ENCODE measurements at regions not wholly inside any gene's neighbourhood (a gene's known extent, or its start where the extent isn't known, plus 50 kb on each side); places are given as distances from the start of the nearest gene placed in this dataset.

GRCh38 chr5:74337984-74338310 is 302.6 kb downstream of the ENC1 start:
- ATAC-seq (peak; percentile 54), DNase-seq (no peak)
- intact Hi-C loops (cut with micrococcal nuclease), result no loop called here

GRCh38 chr5:74337254-74337983 is 303.1 kb downstream of the ENC1 start:
- ATAC-seq (no peak), DNase-seq (no peak)
- intact Hi-C loops (cut with micrococcal nuclease), result no loop called here

- DNase-seq, result no peak
These were observed 304.2 kb downstream of the ENC1 start for GRCh38 chr5:74336297-74336696.

GRCh38 chr5:74334762-74335384 is 305.7 kb downstream of the ENC1 start:
- ATAC-seq, result no peak
- no peak for DNase-seq
- intact Hi-C loops (cut with micrococcal nuclease), result no loop called here

More at GRCh38 chr5:74336297-74336696, 304.2 kb downstream of the ENC1 start:
- intact Hi-C loops (cut with micrococcal nuclease), result no loop called here
- ATAC-seq, result no peak

- no peak for DNase-seq
- no peak for ATAC-seq
- intact Hi-C loops (cut with micrococcal nuclease), result no loop called here
These were observed 306.3 kb downstream of the ENC1 start for GRCh38 chr5:74334062-74334761.

GRCh38 chr5:74333430-74333829 is 307.1 kb downstream of the ENC1 start:
- ATAC-seq (no peak), DNase-seq (no peak)

GRCh38 chr5:74332682-74333081 is 307.8 kb downstream of the ENC1 start:
- DNase-seq (no peak), ATAC-seq (no peak)
- intact Hi-C loops (cut with micrococcal nuclease), result no loop called here

More at GRCh38 chr5:74333430-74333829, 307.1 kb downstream of the ENC1 start:
- intact Hi-C loops (cut with micrococcal nuclease), result no loop called here

GRCh38 chr5:74332006-74332405 is 308.5 kb downstream of the ENC1 start:
- DNase-seq (no peak), ATAC-seq (no peak)
- intact Hi-C loops (cut with micrococcal nuclease), result no loop called here

- DNase-seq (no peak), ATAC-seq (no peak)
- intact Hi-C loops (cut with micrococcal nuclease), result no loop called here
These were observed 312.3 kb downstream of the ENC1 start for GRCh38 chr5:74328221-74328630.

- no peak for ATAC-seq
- no peak for DNase-seq
- intact Hi-C loops (cut with micrococcal nuclease), result no loop called here
These were observed 313.2 kb downstream of the ENC1 start for GRCh38 chr5:74327339-74327685.

- no peak for ATAC-seq
- intact Hi-C loops (cut with micrococcal nuclease), result no loop called here
These were observed 313.8 kb downstream of the ENC1 start for GRCh38 chr5:74326571-74327338.

GRCh38 chr5:74325866-74326265 is 314.7 kb downstream of the ENC1 start:
- no peak for DNase-seq
- ATAC-seq, result no peak
- intact Hi-C loops (cut with micrococcal nuclease), result no loop called here

More at GRCh38 chr5:74326571-74327338, 313.8 kb downstream of the ENC1 start:
- no peak for DNase-seq

- no peak for ATAC-seq
- intact Hi-C loops (cut with micrococcal nuclease), result no loop called here
- no peak for DNase-seq
These were observed 316.0 kb downstream of the ENC1 start for GRCh38 chr5:74324556-74324955.

GRCh38 chr5:74322944-74323343 is 317.6 kb downstream of the ENC1 start:
- intact Hi-C loops (cut with micrococcal nuclease), result no loop called here
- DNase-seq (no peak), ATAC-seq (no peak)

- ATAC-seq, result no peak
- no peak for DNase-seq
- intact Hi-C loops (cut with micrococcal nuclease), result no loop called here
These were observed 318.3 kb downstream of the ENC1 start for GRCh38 chr5:74322191-74322590.

GRCh38 chr5:74321326-74321725 is 319.2 kb downstream of the ENC1 start:
- DNase-seq, result no peak
- ATAC-seq, result no peak
- intact Hi-C loops (cut with micrococcal nuclease), result no loop called here

GRCh38 chr5:74320526-74320925 is 320.0 kb downstream of the ENC1 start:
- intact Hi-C loops (cut with micrococcal nuclease), result no loop called here
- DNase-seq (no peak), ATAC-seq (no peak)

- intact Hi-C loops (cut with micrococcal nuclease), result no loop called here
- DNase-seq, result no peak
- no peak for ATAC-seq
These were observed 321.5 kb downstream of the ENC1 start for GRCh38 chr5:74319076-74319475.

GRCh38 chr5:74316064-74316603 is 324.4 kb downstream of the ENC1 start:
- DNase-seq, result no peak
- ATAC-seq, result no peak
- intact Hi-C loops (cut with micrococcal nuclease), result no loop called here

- DNase-seq, result no peak
- intact Hi-C loops (cut with micrococcal nuclease), result no loop called here
- ATAC-seq, result no peak
These were observed 325.6 kb downstream of the ENC1 start for GRCh38 chr5:74314906-74315305.

All from left ventricle myocardium superior (tissue), 1 donor.